Neuronal stem cell (in vitro differentiated cells): ENCODE measurements at regions not wholly inside any gene's neighbourhood (a gene's known extent, or its start where the extent isn't known, plus 50 kb on each side); places are given as distances from the start of the nearest gene placed in this dataset.

Experiments used
- DNase-seq: peaks from one replicate; pipeline ENCODE4 v3.0.0-alpha.2; 2013; ENCODE audit warnings: low spot score
- H2AFZ ChIP-seq: one replicate; pipeline ENCODE4 v1.6.1; 2013; ENCODE audit warnings: mild to moderate bottlenecking, low read length, inconsistent platforms
- H2AK5ac ChIP-seq: 2 replicates; pipeline ENCODE4 v1.6.1; 2013; ENCODE audit warnings: low read depth, mild to moderate bottlenecking, inconsistent platforms, low read length, moderate library complexity, mixed read lengths
- H2BK120ac ChIP-seq: 2 replicates; pipeline ENCODE4 v1.6.1; 2013; ENCODE audit warnings: low read depth, mild to moderate bottlenecking, inconsistent platforms, low read length, moderate library complexity, mixed read lengths
- H2BK12ac ChIP-seq: one replicate; pipeline ENCODE4 v1.6.1; 2013; ENCODE audit warnings: low read length, inconsistent platforms
- H2BK15ac ChIP-seq: 2 replicates; pipeline ENCODE4 v1.6.1; 2013; ENCODE audit warnings: mild to moderate bottlenecking, low read length, inconsistent platforms, mixed read lengths
- H2BK5ac ChIP-seq: one replicate; pipeline ENCODE4 v1.6.1; 2013; ENCODE audit warnings: inconsistent platforms, mild to moderate bottlenecking, low read length, moderate library complexity
- H3K14ac ChIP-seq: one replicate; pipeline ENCODE4 v1.6.1; 2013; ENCODE audit warnings: low read length, inconsistent platforms
- H3K18ac ChIP-seq: 2 replicates; pipeline ENCODE4 v1.6.1; 2013; ENCODE audit warnings: low read length, inconsistent platforms
- H3K23ac ChIP-seq: 2 replicates; pipeline ENCODE4 v1.6.1; 2013; ENCODE audit warnings: low read depth, mild to moderate bottlenecking, mixed read lengths, low read length, inconsistent platforms; ENCODE audit not compliant: poor library complexity
- H3K27ac ChIP-seq: replicated peaks from 3 replicates; pipeline ENCODE4 v1.5.1; 2013; ENCODE audit warnings: low read length, inconsistent platforms
- H3K27me3 ChIP-seq, 3 experiments: 2 replicates each; pipeline ENCODE4 v1.6.1; 2013; ENCODE audit warnings: low read length in 3 of 3, mild to moderate bottlenecking in 2 of 3, inconsistent platforms in 1 of 3, low read depth in 1 of 3, mixed read lengths in 1 of 3, moderate library complexity in 1 of 3; ENCODE audit not compliant: control insufficient read depth in 3 of 3, insufficient read depth in 3 of 3
- H3K36me3 ChIP-seq, 2 donors: replicated peaks in 1 of 2; 2 replicates each; pipeline ENCODE4 v1.6.1; 2013; ENCODE audit warnings: low read length in 2 of 2; ENCODE audit not compliant: control insufficient read depth in 2 of 2, insufficient read depth in 2 of 2
- H3K4ac ChIP-seq: 2 replicates; pipeline ENCODE4 v1.6.1; 2013; ENCODE audit warnings: inconsistent platforms, mild to moderate bottlenecking, low read length, moderate library complexity
- H3K4me1 ChIP-seq, 2 donors: 1 replicate in 1 of 2; 2 replicates in 1 of 2; pipeline ENCODE4 v1.6.1; 2013; ENCODE audit warnings: low read length in 2 of 2, low read depth in 1 of 2; ENCODE audit not compliant: control insufficient read depth in 2 of 2, insufficient read depth in 1 of 2
- H3K4me2 ChIP-seq: one replicate; pipeline ENCODE4 v1.6.1; 2013; ENCODE audit warnings: mild to moderate bottlenecking, low read length, inconsistent platforms; ENCODE audit not compliant: insufficient read depth, poor library complexity, severe bottlenecking
- H3K4me3 ChIP-seq, 2 donors: 2 replicates each; pipeline ENCODE4 v1.5.1; 2013; ENCODE audit warnings: low read length in 2 of 2, mild to moderate bottlenecking in 2 of 2, inconsistent platforms in 1 of 2, moderate library complexity in 1 of 2
- H3K79me1 ChIP-seq: one replicate; pipeline ENCODE4 v1.6.1; 2013; ENCODE audit warnings: low read depth, mild to moderate bottlenecking, inconsistent platforms, low read length, moderate library complexity
- H3K9ac ChIP-seq: one replicate; pipeline ENCODE4 v1.6.1; 2013; ENCODE audit warnings: mild to moderate bottlenecking, low read depth, low read length, inconsistent platforms; ENCODE audit not compliant: poor library complexity
- H3K9me3 ChIP-seq, 2 donors: replicated peaks in 1 of 2; 2 replicates each; pipeline versions ENCODE3 to v1.6.1; 2013; ENCODE audit warnings: low read length in 2 of 2, mild to moderate bottlenecking in 2 of 2, inconsistent platforms in 1 of 2, low read depth in 1 of 2, mixed read lengths in 1 of 2, moderate library complexity in 1 of 2; ENCODE audit not compliant: control insufficient read depth in 2 of 2, insufficient read depth in 1 of 2
- H4K8ac ChIP-seq: one replicate; pipeline ENCODE4 v1.6.1; 2013; ENCODE audit warnings: low read depth, mild to moderate bottlenecking, inconsistent platforms, low read length, moderate library complexity
- H4K91ac ChIP-seq: one replicate; pipeline ENCODE4 v1.6.1; 2013; ENCODE audit warnings: low read length, low read depth, mild to moderate bottlenecking, inconsistent platforms; ENCODE audit not compliant: poor library complexity
- WGBS, 2 donors: extraction: QIAGEN DNeasy Blood & Tissue Kit; methylation state at CpG; one replicate each; pipeline ENCODE4 v1.1.7; 2013; ENCODE audit warnings: missing lambda C conversion rate in 2 of 2, mixed read lengths in 1 of 2; ENCODE audit not compliant: insufficient read length in 2 of 2, insufficient replicate concordance in 1 of 2; ENCODE audit errors: extremely low coverage in 2 of 2; 5-methylcytosine and 5-hydroxymethylcytosine counted together

DNA sequence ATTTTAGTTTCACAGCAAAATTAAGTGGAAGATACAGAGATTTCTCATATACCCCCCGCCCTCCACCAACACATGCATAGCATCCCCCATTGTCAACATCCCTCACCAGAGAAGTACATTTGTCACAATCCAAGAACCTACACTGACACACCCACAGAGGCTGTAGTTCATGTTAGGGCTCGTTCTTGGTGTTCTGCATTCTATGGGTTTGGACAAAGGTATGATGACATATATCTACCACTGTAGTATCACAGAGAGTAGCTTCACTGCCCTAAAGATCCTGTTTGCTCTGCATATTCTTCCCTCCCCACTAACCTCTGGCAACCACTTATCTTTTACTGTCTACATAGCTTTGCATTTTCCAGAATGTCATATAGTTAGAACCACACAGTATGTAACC lies 444.6 kb upstream of the DCN start:
- Histone ChIP-seq H4K8ac (no peak overlapping the region), H3K4me1 (peaks cover 0 to 5% of the 10 kb centered on the region in 2 donors), H3K4ac (no peak overlapping the region), H2BK12ac (no peak overlapping the region), H3K4me3 (no peak overlapping the region), H2BK5ac (no peak overlapping the region), H3K9me3 (peaks cover 2 to 11% of the 10 kb centered on the region in 2 donors), H3K36me3 (no peaks in the 10 kb centered on the region), H3K4me2 (no peak overlapping the region), H3K14ac (no peak overlapping the region), H3K9ac (no peak overlapping the region), H4K91ac (no peak overlapping the region), H2AK5ac (no peak overlapping the region), H2BK15ac (no peak overlapping the region), H3K27ac (no peak overlapping the region), H2BK120ac (no peak overlapping the region), H2AFZ (no peak overlapping the region), H3K23ac (no peak overlapping the region), H3K18ac (no peak overlapping the region), H3K79me1 (no peaks in the 10 kb centered on the region), H3K27me3 (no peaks in the 10 kb centered on the region)
- no peak for DNase-seq
- WGBS, 2 donors = no CpG with 5 or more reads among the region's 2 CpGs

DNA sequence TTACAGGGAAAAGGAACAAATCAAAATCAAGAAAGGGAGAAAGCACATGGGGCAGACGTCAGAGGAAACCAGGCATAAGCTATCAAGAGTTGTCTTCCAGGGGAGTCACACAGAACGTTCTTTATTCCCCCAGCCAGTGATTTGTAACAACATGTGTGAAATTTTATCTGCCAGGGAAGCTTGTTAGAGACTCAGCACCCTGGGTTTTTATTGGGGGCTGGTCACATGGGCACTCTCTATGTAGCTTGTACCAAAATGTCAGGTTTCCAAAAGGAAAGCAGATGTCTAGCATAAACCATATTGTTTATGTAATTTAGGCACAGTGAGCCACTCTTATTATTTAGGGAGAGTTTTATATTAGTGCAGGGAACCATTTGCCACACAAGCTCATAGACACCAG lies 440.4 kb upstream of the DCN start:
- no peak overlapping the region for H3K14ac ChIP-seq
- H4K91ac ChIP-seq = no peak overlapping the region
- H2BK12ac ChIP-seq = no peak overlapping the region
- no peak for DNase-seq
- H3K4me2 ChIP-seq = no peak overlapping the region
- no peak overlapping the region for H4K8ac ChIP-seq
- no peak overlapping the region for H2AFZ ChIP-seq
- no peak overlapping the region for H3K9ac ChIP-seq
- no CpG with 5 or more reads among the region's 2 CpGs for WGBS, 2 donors
- no peak overlapping the region for H2AK5ac ChIP-seq
- H3K27me3 ChIP-seq = no peaks in the 10 kb centered on the region
- no peak overlapping the region for H3K27ac ChIP-seq
- H3K23ac ChIP-seq = no peak overlapping the region
- no peak overlapping the region for H3K4me3 ChIP-seq
- no peak overlapping the region for H3K4ac ChIP-seq
- H2BK15ac ChIP-seq = no peak overlapping the region
- no peaks in the 10 kb centered on the region for H3K36me3 ChIP-seq
- peaks cover 2 to 8% of the 10 kb centered on the region in 2 donors for H3K9me3 ChIP-seq
- H2BK120ac ChIP-seq = no peak overlapping the region
- H2BK5ac ChIP-seq = no peak overlapping the region
- no peak overlapping the region for H3K18ac ChIP-seq
- no peaks in the 10 kb centered on the region for H3K79me1 ChIP-seq
- H3K4me1 ChIP-seq = peaks cover 4 to 8% of the 10 kb centered on the region in 2 donors

DNA sequence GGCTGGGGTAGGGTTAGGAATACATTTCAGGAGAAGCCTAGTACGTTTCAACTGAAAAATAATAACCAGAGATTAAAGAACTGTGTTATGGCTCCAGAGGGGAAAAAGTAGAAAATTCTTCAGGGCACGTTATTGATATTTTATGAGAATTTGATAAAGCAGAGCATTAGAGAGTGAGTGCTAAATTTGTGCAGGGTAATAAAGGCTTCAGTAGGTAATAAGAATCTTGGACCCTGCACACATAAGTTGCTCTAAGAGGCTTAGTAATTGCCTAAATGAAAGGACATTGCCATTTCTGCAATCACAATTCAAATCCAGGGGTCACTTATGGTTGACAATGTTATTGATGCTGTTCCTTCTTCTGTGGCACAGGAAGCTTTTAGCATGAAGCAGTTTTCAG lies 439.4 kb upstream of the DCN start:
- no peaks in the 10 kb centered on the region for H3K36me3 ChIP-seq
- no CpG with 5 or more reads among the region's 2 CpGs for WGBS, 2 donors
- H3K79me1 ChIP-seq = no peaks in the 10 kb centered on the region
- H2AK5ac ChIP-seq = no peak overlapping the region
- no peak overlapping the region for H4K8ac ChIP-seq
- DNase-seq = no peak
- no peak overlapping the region for H3K9ac ChIP-seq
- H3K14ac ChIP-seq = no peak overlapping the region
- no peak overlapping the region for H3K27ac ChIP-seq
- no peak overlapping the region for H3K23ac ChIP-seq
- H4K91ac ChIP-seq = no peak overlapping the region
- H2BK15ac ChIP-seq = no peak overlapping the region
- no peak overlapping the region for H2BK5ac ChIP-seq
- no peak overlapping the region for H3K4me3 ChIP-seq
- no peak overlapping the region for H3K18ac ChIP-seq
- no peak overlapping the region for H3K4ac ChIP-seq
- H3K9me3 ChIP-seq = peaks cover 2 to 8% of the 10 kb centered on the region in 2 donors
- H2BK12ac ChIP-seq = no peak overlapping the region
- no peaks in the 10 kb centered on the region for H3K27me3 ChIP-seq
- peak overlapping the region; percentile 22 for H2AFZ ChIP-seq
- no peak overlapping the region for H3K4me2 ChIP-seq
- H3K4me1 ChIP-seq = peaks cover 4 to 8% of the 10 kb centered on the region in 2 donors
- H2BK120ac ChIP-seq = no peak overlapping the region

DNA sequence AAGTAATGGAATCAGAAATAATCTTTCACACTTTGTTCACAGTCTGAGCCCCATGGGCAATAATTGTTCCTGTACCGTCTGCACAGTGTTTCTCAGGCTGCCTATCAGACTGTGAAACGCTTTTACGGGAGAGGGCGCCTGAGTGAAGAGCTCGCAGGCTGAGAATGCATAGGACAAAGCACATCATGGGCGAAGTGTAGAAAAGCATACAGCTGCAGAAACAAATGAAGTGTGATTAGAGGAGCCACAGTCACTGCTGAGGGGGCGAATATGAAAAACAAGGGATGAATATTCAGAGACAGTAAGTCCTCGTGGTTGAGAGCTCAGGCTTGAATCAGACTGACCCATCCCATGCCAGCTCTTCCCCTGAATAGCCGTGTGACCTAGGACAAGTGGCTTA lies 438.4 kb upstream of the DCN start:
- Histone ChIP-seq H4K91ac (no peak overlapping the region), H2BK5ac (no peak overlapping the region), H3K36me3 (no peaks in the 10 kb centered on the region), H3K9me3 (peaks cover 2 to 3% of the 10 kb centered on the region in 2 donors), H3K14ac (no peak overlapping the region), H3K4me3 (no peak overlapping the region), H3K27me3 (no peaks in the 10 kb centered on the region), H2AFZ (peak overlapping the region; percentile 89), H3K4me2 (no peak overlapping the region), H2BK12ac (no peak overlapping the region), H3K4me1 (peaks cover 4 to 8% of the 10 kb centered on the region in 2 donors), H3K23ac (no peak overlapping the region), H2BK120ac (no peak overlapping the region), H4K8ac (no peak overlapping the region), H3K79me1 (no peaks in the 10 kb centered on the region), H2BK15ac (no peak overlapping the region), H2AK5ac (no peak overlapping the region), H3K9ac (no peak overlapping the region), H3K27ac (no peak overlapping the region), H3K4ac (no peak overlapping the region), H3K18ac (no peak overlapping the region)
- no CpG with 5 or more reads among the region's 9 CpGs for WGBS, 2 donors
- peak; percentile 8 for DNase-seq
